ENCODE measurements at regions not wholly inside any gene's neighbourhood (a gene's known extent, or its start where the extent isn't known, plus 50 kb on each side); places are given as distances from the start of the nearest gene placed in this dataset.

DNA sequence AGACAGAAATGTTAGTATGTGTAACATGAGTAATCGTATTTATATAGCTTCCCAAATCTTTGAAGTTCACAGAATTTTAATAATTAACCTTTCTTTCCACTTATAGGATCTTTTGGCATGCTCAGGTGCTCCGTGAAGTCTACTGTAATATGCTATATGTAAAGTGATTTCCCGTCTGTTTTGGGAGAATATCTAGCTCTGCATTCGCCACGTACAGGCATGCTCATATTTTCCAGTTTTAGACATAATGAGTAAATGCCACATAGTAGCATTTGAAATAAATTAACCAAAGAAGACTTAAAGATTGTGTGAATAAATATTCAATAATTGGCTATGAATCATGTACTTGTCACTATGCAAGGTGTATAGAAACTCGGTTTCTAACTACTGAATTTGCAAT, 189.0 kb upstream of the CSNK1A1L start:
- no peaks in the 10 kb centered on the region for H3K27me3 ChIP-seq (ENCODE audit: control insufficient read depth in 1 of 2, insufficient read depth in 2 of 2, low read length in 2 of 2)
- ChIA-PET CTCF (no interaction called here), POLR2A (no interaction called here)
- ATAC-seq (ENCODE audit: poor library complexity) = no peak
- no peaks in the 10 kb centered on the region for H3K4me1 ChIP-seq (ENCODE audit: insufficient read depth, low read length)
- H3K9me3 Mint-ChIP-seq = peaks cover 4% of the 10 kb centered on the region
- H3K4me3 ChIP-seq (ENCODE audit: low read length) = no peak overlapping the region
- H3K27ac Mint-ChIP-seq = no peak overlapping the region
- H3K4me1 Mint-ChIP-seq (ENCODE audit: low read depth) = no peaks in the 10 kb centered on the region
- no peak for DNase-seq
- H3K36me3 ChIP-seq (ENCODE audit: insufficient read depth, low read length) = no peaks in the 10 kb centered on the region
- intact Hi-C loops (cut with DNase I, micrococcal nuclease) = no loop called here
- H3K27me3 Mint-ChIP-seq = peaks cover 9% of the 10 kb centered on the region
- no peak overlapping the region for H3K4me3 Mint-ChIP-seq
- no peaks in the 10 kb centered on the region for H3K36me3 Mint-ChIP-seq (ENCODE audit: low read depth)
- no peak overlapping the region for H3K27ac ChIP-seq (ENCODE audit: low read depth in 1 of 2, low read length in 2 of 2)
- H3K9me3 ChIP-seq (ENCODE audit: control insufficient read depth in 1 of 2, insufficient read depth in 1 of 2, low read length in 2 of 2) = peaks cover 0 to 4% of the 10 kb centered on the region in 2 experiments
- TF ChIP-seq, protein P1, sequence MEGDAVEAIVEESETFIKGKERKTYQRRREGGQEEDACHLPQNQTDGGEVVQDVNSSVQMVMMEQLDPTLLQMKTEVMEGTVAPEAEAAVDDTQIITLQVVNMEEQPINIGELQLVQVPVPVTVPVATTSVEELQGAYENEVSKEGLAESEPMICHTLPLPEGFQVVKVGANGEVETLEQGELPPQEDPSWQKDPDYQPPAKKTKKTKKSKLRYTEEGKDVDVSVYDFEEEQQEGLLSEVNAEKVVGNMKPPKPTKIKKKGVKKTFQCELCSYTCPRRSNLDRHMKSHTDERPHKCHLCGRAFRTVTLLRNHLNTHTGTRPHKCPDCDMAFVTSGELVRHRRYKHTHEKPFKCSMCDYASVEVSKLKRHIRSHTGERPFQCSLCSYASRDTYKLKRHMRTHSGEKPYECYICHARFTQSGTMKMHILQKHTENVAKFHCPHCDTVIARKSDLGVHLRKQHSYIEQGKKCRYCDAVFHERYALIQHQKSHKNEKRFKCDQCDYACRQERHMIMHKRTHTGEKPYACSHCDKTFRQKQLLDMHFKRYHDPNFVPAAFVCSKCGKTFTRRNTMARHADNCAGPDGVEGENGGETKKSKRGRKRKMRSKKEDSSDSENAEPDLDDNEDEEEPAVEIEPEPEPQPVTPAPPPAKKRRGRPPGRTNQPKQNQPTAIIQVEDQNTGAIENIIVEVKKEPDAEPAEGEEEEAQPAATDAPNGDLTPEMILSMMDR (IDR thresholded peaks at IDR 0.05) = no peak

DNA sequence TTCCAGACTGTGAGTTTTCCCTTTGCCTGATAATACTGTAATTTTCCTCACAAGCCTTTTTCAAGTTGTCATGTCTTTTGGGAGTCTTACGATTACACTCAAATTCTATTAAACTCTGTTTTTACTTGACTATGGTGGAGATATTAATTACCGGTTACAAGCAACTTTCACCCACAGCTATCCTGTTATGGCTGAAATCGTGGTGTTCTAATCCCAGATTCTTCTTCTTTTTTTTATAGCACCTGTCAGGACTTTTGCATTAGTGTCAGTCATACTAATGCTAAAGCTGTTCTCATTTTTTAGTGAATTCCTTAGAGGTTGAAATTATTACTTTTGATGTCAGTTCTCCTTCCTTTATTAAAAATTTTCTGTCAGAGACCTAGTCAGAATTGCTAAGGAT, 187.8 kb upstream of the CSNK1A1L start:
- Histone ChIP-seq H3K4me1 (ENCODE audit: insufficient read depth, low read length) (no peaks in the 10 kb centered on the region), H3K9me3 (ENCODE audit: control insufficient read depth in 1 of 2, insufficient read depth in 1 of 2, low read length in 2 of 2) (peaks cover 0 to 4% of the 10 kb centered on the region in 2 experiments), H3K36me3 (ENCODE audit: insufficient read depth, low read length) (no peaks in the 10 kb centered on the region), H3K27ac (ENCODE audit: low read depth in 1 of 2, low read length in 2 of 2) (no peak overlapping the region), H3K27me3 (ENCODE audit: control insufficient read depth in 1 of 2, insufficient read depth in 2 of 2, low read length in 2 of 2) (no peaks in the 10 kb centered on the region), H3K4me3 (ENCODE audit: low read length) (no peak overlapping the region)
- no peak for DNase-seq
- H3K27me3 Mint-ChIP-seq = no peaks in the 10 kb centered on the region
- CTCF ChIA-PET = no interaction called here
- H3K4me3 Mint-ChIP-seq = no peak overlapping the region
- ATAC-seq (ENCODE audit: poor library complexity) = no peak
- intact Hi-C loops (cut with DNase I, micrococcal nuclease) = no loop called here
- TF ChIP-seq, protein P1 (IDR thresholded peaks at IDR 0.05) = no peak
- H3K9me3 Mint-ChIP-seq = no peaks in the 10 kb centered on the region
- POLR2A ChIA-PET = no interaction called here
- H3K27ac Mint-ChIP-seq = no peak overlapping the region
- no peaks in the 10 kb centered on the region for H3K4me1 Mint-ChIP-seq (ENCODE audit: low read depth)
- H3K36me3 Mint-ChIP-seq (ENCODE audit: low read depth) = no peaks in the 10 kb centered on the region

DNA sequence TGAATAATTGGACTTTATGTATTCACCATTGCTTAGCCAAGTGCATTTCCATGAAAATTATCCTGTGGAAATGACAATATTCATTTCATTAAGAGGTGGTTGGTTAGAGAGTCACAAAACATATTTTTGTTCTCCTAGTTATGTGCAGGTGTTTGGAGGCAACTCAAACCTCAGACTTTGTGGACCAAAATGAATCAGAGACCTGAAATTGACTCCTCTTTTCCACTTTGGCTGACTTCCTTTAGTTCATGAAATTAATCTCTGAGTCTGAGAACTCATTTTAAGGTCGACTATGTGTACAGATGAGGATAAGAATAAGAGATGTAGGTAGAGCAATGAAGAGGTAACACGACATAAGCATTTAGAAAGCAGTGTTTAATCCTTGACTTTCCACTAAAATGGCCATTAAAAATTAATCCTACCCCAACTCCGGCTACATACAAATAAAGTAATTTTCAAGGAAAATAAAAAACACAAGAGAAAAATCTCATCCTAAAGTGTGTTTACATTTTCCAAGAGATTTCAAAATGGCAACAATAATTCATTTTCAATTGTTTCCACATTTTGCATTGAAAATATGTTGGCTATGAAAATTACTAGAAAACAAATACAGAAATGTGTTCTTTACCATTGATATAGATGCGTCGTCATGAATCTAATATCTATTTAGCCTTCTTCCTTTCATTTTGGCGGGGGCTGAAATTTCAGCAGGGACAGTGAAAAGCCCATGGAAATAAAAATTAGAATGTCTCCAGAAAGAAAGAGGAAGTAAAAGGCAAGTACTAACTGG, 185.4 kb upstream of the CSNK1A1L start:
- H3K9me3 Mint-ChIP-seq = peaks cover 3% of the 10 kb centered on the region
- H3K27me3 Mint-ChIP-seq = no peaks in the 10 kb centered on the region
- no peaks in the 10 kb centered on the region for H3K4me1 Mint-ChIP-seq (ENCODE audit: low read depth)
- H3K4me1 ChIP-seq (ENCODE audit: insufficient read depth, low read length) = no peaks in the 10 kb centered on the region
- POLR2A ChIA-PET = no interaction called here
- no peak overlapping the region for H3K27ac ChIP-seq (ENCODE audit: low read depth in 1 of 2, low read length in 2 of 2)
- DNase-seq (no peak), ATAC-seq (ENCODE audit: poor library complexity) (no peak)
- no peak overlapping the region for H3K4me3 Mint-ChIP-seq
- TF ChIP-seq, protein P1 (IDR thresholded peaks at IDR 0.05) = no peak
- H3K36me3 Mint-ChIP-seq (ENCODE audit: low read depth) = no peaks in the 10 kb centered on the region
- no peaks in the 10 kb centered on the region for H3K27me3 ChIP-seq (ENCODE audit: control insufficient read depth in 1 of 2, insufficient read depth in 2 of 2, low read length in 2 of 2)
- CTCF ChIA-PET = no interaction called here
- no peaks in the 10 kb centered on the region for H3K36me3 ChIP-seq (ENCODE audit: insufficient read depth, low read length)
- no peak overlapping the region for H3K27ac Mint-ChIP-seq
- intact Hi-C loops (cut with DNase I, micrococcal nuclease) = no loop called here
- no peak overlapping the region for H3K4me3 ChIP-seq (ENCODE audit: low read length)
- no peaks in the 10 kb centered on the region for H3K9me3 ChIP-seq (ENCODE audit: control insufficient read depth in 1 of 2, insufficient read depth in 1 of 2, low read length in 2 of 2)
